ENCODE measurements at regions not wholly inside any gene's neighbourhood (a gene's known extent, or its start where the extent isn't known, plus 50 kb on each side); places are given as distances from the start of the nearest gene placed in this dataset.

DNA sequence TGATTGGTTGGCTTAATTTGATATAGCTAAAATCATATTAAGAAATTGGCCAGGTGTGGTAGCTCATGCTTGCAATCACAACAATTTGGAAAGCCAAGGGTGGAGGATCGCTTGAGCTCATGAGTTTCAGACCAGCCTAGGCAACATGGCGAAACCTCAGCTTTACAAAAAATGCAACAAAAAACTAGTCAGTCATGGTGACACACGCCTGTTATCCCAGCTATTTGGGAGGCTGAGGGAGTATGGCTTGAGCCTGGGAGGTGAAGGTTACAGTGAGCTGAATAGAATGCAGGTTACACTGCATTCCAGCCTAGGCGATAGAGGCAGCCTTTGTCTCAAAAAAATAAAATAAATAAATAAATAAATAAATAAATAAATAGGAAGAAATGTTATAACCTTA lies 1579.6 kb upstream of the SLC10A2 start:
- TF ChIP-seq, protein P1, sequence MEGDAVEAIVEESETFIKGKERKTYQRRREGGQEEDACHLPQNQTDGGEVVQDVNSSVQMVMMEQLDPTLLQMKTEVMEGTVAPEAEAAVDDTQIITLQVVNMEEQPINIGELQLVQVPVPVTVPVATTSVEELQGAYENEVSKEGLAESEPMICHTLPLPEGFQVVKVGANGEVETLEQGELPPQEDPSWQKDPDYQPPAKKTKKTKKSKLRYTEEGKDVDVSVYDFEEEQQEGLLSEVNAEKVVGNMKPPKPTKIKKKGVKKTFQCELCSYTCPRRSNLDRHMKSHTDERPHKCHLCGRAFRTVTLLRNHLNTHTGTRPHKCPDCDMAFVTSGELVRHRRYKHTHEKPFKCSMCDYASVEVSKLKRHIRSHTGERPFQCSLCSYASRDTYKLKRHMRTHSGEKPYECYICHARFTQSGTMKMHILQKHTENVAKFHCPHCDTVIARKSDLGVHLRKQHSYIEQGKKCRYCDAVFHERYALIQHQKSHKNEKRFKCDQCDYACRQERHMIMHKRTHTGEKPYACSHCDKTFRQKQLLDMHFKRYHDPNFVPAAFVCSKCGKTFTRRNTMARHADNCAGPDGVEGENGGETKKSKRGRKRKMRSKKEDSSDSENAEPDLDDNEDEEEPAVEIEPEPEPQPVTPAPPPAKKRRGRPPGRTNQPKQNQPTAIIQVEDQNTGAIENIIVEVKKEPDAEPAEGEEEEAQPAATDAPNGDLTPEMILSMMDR (conservative IDR thresholded peaks at IDR 0.05; ENCODE audit: low read depth, low read length): no peak
- no peak for TF ChIP-seq EZH2 (IDR thresholded peaks at IDR 0.05; ENCODE audit: low read length, unreplicated experiment)
